NCI-H2107 treated with DMSO at 0.1 percent for 48 hours (cell line): ENCODE measurements at regions not wholly inside any gene's neighbourhood (a gene's known extent, or its start where the extent isn't known, plus 50 kb on each side); places are given as distances from the start of the nearest gene placed in this dataset.

Experiments
- DNase-seq: peaks from one replicate; lab custom pipeline; 2025; ENCODE audit not compliant: unreplicated experiment; lab: John Stamatoyannopoulos, UW

DNA sequence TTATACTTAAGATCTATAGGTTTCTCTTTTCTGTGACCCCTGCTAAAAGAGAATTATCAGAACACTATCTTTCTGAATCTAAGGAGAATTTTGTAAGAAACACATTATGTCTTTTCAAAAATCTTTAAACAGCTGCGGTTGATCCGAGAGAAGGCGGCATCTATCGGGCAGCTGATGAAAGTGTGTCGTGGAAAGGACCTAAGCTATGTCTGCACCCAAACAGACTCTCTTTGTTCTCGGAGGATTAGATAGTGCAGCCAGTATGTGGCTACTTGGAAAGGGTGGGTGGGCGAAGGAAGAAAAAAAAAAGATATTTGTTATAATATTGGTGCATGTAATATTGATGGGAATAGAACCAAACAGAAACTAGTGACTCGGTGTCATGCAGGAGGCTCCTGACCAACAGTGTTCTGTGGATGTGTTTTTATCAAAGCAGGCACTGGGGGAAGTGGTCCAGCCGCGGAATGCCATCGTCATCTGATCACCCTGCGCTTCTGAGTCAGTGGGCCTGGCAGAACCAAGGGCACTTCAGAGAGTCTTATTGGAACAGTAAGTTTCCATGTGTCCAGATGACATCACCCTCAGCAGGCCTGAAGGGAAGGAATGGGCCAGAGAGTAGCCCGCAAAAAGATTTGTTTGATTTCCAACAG is 509.7 kb upstream of the AKR1E2 start:
- DNase-seq = no peak

DNA sequence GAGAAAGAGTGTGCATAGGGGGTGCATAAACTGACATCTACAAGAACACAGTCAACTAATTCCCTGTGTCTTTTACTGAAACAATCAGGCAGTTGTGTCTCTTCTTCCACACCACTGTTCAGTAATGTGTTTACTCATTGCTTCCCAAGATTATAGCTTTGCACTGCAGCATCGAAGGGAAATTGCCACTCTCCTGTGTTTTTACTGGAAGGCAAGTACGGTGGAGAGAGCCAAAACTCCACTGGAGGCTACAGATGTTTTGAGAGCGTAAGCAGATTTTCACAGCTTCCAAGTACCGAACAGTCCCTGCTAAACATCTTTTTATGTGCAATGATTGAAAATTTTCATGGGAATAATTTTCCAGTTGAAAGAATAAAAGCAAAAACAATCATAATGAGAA is 510.5 kb upstream of the AKR1E2 start:
- DNase-seq = no peak

DNA sequence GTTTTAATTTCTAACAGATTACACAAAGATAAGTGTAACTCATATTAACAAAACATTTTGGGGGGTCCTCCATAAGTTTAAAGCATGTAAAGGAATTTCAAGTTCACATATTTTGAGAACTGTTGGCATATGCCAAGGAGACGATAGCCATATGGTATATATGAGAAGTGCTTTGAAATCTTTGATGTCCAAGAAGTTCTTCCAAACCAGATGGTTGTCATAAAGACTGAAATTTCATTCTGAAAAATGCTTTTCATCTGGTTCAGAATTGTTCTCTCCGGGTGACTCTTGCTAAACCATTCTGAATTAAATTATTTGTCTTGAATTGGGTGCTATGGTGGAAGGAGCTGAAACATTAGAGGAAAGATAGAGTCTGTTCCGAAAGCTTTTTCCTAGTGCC is 513.0 kb upstream of the AKR1E2 start:
- DNase-seq = no peak

DNA sequence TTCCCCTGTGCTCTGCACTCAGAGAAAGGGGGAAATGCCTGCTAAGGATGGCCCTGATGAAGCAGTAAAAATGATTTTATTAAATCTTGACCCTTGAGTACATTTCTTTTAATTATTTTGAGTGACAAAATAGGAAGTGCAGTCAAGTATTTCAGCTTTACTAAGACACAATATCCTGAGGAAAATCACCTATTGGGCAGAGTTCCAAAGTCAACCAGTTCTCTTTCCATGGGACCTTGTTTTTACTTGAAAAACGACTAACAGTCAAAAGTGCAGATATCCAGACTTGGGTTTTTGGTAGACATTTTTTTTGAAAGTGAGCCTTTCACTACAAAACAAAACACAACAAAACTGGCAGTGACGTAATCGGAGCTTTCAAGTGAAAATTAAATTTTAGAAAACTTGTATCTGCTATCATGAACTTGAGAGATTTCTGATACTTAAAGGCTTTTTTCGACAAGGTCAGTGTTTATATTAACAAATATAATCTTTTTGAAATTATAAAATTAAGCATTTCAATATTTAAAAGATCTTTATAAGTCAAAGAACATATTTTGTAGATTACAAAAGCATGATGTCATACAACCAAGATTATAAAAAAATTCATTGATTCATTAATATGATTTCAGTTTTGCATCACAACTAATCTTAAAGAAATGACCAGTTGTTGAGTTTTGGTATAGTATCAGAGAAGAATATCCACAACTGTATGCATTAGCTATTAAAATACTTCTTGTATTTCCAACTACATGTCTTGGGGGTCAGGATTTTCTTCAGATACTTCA is 513.8 kb upstream of the AKR1E2 start:
- no peak for DNase-seq

DNA sequence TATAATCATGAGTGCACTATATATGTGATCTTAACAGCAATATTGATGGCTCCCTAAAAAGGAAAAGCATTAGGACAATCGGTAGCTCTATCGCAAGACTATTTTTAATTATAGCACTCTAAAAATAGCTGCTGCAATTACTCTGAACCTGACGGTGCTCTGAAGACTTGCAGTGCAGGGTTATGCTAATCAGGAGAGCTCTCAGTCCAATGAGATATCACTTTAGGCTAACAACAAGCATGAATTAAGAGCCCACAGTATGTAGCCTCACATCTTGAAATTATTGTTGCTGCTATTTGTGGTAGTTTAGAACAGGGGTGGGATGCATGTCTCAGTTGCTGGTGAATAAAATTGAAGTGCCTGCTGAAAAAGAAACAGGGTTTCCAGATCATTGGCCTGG is 515.8 kb upstream of the AKR1E2 start:
- no peak for DNase-seq

DNA sequence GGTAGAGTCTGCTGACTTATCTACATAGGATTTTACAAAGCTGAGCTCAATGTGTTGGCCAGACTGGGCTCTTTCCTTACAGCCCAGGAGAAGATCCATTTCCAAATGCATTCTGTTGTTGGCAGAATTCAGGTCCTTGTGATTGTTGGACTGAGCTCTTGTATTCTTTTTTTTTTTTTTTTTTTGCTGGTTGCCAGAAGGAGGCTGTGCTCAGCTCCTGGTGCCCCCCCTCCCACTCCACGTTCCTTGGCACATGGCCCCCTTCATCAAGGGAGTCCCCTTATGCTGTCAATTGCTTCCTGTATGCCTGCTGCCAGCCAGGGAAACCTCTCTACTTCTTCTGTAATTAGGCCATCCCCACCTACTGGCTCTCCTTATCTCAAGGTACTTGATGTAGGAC is 518.1 kb upstream of the AKR1E2 start:
- no peak for DNase-seq

DNA sequence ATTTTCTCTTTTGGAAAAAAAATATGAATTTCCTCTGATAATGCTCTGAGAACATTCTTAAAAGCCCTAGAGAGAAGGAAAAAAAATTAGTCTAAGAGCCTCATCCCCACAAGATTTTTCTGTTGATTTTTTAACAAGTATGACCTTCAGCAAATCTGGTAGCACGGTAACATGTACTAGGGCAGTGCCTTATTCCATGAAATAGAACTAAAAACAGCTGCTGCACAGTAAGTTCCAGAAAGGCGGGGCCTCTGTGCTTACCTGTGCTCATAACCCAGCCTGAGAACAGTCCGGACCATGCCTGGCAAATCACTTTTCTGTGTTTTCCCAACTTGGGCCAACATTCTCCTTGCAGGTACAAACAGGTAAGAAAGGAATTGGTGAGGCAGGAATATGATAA is 519.1 kb upstream of the AKR1E2 start:
- DNase-seq = no peak

DNA sequence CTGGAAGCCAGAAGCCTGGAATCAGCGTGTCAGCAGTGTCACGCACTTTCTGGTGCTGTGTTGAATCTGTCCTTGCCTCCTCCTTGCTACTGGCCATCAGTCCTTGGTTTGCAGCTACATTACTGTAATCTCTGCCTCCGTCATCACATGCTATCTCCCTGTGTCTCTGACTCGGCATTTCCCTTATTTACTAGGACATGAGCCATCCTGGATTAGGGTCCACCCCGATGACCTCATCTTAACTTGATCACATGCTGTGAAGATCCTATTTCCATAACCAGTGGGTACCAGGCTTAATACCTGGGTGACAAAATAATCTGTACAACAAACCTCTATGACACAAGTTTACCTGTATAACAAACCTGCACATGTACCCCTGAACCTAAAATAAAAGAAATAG is 518.0 kb upstream of the KLF6 start:
- no peak for DNase-seq

DNA sequence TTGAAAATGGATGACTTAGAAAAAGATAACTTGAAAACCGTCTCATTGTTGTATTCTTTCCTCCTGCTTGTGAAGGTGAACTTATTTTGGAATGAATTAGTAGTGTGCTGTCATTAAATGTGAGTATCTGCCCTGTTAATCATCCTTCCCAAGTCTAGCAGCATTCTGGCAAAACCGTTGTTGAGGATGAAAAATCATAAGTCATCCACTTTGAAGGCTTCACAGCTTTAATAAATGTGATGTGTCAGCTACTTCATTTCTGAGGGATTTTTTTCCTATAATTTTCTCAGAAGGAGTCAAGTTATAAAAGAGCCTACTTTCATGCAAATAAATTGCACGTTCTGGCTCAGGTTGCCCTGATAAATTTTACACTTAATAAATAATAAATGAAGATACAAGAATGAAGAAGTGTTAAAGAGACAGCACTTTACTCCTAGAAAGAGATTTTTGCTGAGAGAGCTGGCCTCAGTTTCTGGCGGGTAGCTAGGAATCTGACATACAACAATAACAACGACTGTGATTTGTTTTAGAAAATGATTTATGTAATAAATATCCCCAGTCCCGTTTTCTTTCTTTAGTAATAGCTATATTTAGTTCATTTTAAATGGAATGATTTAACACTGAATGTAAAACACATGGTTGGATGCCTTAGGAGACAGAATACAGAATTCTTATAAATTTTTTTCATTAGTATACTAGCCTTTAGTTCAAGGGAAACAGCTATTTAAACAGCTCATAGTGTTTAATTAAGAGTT is 516.5 kb upstream of the KLF6 start:
- DNase-seq = no peak

DNA sequence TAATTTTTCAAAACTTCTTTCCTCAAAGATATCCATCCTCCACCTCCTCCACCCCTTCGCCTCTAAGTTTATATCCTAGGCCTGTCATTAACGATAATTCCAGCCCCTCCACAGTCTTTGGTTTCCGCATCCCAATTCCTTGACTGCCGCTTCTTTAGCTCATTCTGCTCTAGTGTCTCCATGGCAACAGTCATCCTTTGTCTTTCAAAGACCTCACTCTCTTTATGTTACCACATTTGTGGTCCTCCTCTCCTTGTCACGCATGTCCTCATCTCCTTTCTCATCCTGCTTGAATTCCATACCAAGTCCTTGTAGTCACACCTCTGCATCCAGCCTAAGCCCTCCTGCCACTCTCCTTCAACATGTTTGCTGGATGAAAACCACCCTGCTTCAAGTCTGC is 511.2 kb upstream of the KLF6 start:
- DNase-seq = no peak

DNA sequence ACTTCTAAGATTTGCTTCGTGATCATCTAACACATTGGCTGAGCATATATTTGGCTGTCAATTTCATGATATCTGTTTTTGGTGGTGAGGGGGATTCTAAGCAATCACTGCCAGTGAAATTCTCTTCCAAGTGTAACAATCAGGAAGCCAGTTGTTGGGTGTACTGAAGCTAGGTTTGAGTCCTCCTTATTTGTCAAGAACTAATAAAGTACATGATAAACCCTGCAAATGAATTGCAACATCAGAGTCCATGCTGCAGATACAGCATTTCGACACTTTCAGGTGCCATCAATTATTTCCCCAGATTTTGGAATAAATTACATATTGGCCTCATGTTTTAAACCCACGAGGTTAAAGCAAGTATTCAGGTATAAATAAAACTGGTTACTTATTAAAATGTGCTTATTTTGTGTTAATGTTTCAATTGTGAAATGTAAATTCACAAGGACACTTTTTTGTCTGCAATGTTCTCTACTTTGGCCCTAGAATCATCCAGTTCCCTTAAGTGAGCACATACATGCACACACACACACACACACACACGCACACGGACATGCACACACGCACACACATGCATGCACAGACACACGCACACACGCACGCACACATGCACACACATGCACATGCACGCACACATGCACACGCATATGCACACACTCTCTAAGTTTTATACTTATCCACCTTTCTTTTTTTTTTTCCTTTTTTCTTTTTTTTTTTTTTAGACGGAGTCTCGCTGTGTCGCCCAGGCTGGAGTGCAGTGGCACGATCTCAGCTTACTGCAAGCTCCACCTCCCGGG is 510.2 kb upstream of the KLF6 start:
- DNase-seq = no peak

DNA sequence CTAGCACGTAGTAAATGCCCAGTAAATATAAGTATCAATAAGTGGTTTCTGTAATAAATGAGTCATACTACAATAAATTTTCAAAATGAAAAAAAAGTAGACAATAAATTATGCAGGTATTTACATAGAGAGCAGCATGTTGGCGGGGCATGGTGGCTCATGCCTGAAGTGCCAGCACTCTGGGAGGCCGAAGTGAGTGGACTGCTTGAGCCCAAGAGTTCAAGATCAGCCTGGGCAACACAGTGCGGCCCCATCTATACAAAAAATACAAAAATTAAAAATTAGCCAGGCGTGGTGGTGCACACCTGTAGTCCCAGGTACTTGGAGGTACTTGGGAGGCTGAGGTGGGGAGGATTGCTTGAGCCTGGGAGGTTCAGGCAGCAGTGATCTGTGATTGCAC is 509.3 kb upstream of the KLF6 start:
- DNase-seq = no peak

DNA sequence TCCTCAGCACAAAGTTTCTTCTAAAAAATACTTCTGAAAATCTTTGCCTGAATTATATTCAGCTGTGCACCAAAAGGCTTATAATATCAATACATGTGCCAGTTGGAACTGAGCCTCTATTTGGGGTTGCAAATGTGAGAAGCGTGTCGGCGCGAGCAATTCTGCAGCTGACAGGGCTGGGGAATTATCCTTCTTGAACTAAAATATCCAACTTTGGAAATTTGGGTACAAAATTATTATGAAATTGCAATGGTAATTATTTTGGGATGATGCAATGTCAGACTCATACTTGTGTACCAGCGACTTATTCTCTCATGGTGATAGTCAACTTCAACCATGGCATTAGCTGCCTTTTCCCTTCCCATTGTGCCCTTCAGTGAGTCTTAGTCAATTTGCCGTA is 507.0 kb upstream of the KLF6 start:
- DNase-seq = no peak

DNA sequence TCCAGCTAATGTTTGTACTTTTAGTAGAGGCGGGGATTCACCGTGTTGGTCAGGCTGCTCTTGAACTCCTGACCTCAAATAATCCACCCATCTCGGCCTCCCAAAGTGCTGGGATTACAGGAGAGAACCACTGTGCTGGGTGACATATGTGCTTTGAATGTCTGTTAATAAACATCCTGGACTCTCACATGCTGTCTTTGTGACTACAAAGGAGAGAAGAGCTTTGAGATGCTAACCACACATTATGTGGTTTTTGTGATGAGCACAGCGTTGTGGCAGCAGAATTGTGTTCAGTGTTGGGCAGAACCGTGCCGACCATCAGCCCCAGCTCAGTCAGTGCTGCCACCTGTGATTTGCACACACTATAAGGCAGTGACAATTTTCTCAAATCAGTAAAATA is 500.1 kb upstream of the KLF6 start:
- DNase-seq = no peak

DNA sequence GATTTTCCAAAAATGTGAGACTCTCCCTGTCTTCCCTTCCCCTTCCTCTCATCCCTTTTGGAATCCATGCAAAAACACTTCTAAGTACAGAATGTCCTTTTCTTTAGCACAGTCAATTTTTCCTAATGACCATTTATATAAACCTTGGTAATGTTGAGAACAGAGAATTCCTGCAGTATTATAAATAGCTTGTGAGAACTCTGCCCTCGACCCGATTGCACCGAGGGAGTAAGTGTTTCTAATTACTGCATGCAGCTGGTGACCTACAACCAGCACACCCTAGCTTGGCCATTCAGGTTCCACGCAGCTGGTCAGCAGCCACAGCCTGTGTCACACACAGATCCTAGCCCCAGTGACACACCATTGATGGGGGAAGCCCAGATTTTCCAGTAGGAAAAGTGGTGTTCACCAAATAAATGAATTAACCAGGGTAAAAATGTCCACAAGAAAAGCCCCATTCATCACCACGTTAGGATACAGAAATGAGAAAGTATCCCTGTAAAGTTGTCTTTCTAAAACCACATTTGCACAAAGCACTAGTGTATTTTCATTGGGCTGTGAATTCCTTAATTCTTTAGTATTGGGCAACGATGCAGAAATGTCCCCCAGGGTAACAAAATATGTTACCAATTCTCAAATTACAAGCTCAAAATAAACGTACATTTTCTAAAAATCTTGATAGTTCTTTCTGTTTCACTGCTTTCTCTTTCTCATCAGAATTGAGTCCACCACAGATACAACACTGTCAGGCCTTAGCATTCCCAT is 499.0 kb upstream of the KLF6 start:
- no peak for DNase-seq

DNA sequence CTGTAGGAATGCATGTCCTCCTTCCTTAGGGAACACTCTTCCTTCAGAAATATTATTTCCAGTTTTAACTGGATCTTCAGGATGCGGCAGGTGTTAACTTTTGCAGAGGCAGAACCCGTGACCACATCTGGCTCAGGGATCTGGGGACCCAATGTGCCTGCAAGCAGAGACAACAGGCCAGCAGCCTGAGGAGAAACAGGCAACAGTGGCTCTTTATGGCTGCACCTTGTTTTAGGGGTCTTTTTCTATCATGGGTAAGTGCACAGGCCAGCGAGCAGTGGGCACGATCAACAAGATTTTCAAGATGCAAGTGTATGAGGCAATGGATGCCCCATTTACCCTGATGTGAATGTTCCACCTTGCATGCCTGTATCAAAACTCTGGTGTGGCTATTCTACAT is 497.5 kb upstream of the KLF6 start:
- DNase-seq = no peak

DNA sequence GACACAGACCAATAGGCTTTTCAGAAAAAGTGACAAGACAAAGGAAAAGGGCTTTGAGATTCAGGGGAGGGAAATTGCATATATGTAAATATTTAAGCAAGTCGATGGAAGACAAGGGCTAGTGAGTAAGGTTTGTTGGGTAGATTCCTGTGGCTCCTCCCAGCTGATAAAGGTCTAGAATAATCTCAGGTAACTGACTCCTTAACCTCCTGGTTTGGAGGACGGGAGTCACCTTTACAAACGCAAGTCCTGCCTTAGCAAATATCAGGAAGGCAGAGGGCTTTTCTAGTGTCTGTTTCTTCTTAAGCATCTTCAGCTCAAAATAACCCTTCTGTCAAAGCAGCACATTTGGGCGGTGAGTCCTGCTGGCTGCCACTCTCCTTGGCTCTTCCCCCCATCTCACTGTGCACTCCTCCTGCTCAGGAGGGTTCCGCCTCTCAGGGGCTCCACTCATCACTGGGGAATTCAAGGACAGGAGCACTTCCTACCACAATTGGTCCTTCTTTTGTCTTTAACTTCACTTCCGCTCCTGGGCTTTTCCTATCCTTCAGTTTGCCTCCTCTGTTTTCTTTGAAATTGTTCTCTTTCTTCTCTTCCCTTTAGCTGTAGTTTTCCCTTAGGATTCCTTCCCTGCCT is 496.3 kb upstream of the KLF6 start:
- no peak for DNase-seq

DNA sequence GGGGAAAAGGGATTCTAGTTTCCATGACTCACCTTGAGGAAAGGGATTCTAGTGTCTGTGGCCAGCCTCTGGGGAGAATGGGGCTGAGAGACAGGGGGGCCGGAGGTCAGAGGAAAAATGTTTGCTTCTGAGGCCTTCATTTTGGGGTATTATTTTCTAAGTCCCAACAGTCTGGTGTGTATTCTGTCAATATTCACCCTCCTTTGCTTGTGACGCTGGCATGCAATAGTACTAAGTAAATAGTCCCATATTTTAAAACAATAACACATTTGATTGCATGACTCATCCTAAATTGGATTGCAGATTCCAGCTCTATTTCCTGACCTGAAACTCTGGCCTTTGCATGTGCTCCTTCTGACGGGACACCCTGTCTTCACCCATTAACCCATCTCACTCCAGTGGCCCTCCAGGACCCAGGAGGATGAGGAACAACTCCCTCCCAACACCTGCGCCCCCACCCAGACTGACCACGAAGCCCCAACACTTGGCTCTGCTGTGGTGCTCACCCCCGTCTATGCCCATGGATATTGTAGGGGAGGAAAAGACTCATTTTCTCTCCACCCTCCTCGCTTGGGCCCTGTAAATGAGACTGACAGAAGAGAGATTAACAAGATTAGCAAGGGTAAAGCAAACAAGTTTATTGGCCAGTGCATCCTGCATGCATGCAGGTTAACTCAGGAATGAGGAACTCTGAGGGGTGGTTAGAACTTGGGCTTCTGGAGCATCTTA is 495.6 kb upstream of the KLF6 start:
- DNase-seq = no peak

DNA sequence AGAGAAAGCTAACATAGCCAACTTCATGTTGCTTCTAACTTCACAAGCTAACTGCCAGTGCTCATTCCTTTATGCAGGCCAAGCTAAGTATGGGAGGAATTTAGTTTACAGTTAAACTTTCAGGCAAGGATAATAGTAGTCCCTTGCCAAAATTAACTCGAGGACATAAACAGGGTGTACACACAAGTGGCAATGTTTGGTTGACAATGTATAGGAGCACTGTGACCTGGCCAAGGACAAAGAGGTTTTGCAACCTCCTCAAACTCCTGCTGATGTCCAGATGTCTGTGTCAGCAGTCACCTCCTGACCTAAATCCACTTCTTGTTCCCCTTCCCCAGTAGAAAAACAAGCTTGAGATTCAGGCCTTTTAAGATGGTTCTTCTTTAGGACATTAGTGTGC is 494.6 kb upstream of the KLF6 start:
- DNase-seq = no peak

DNA sequence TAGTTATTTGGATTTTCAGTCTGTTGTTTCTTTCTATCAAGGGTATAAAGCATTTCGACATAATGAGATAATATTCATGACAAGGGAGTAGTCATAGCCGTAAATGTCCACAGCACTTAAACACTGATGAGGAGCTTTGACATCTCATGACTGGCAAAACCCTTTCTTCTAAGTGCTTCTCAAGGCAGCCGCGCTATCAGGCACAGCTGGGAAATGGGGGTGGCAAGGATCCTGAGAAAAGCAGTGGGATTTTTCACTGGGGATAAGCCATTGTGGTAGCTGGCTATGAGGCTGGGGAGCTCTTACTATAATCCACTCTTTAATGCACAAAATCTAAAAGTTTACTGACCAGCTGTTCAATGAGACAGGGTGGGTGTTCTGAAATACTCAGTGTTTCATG is 493.2 kb upstream of the KLF6 start:
- no peak for DNase-seq
